HFFc6 (cell line): ENCODE measurements at regions not wholly inside any gene's neighbourhood (a gene's known extent, or its start where the extent isn't known, plus 50 kb on each side); places are given as distances from the start of the nearest gene placed in this dataset.

Experiments
- DNase-seq: peaks from one replicate; pipeline ENCODE4 v3.0.0-alpha.2; 2018
- H3K27ac Mint-ChIP-seq: 2 replicates; pipeline ENCODE4 v1.8.0; 2020; ENCODE audit warnings: mild to moderate bottlenecking, mixed read lengths
- H3K27me3 Mint-ChIP-seq: 2 replicates; pipeline ENCODE4 v1.8.0; 2021; ENCODE audit warnings: mild to moderate bottlenecking, moderate library complexity, mixed read lengths; ENCODE audit not compliant: insufficient read depth
- H3K36me3 Mint-ChIP-seq: 2 replicates; pipeline ENCODE4 v1.8.0; 2021; ENCODE audit warnings: low read depth, mixed read lengths
- H3K4me1 Mint-ChIP-seq: 2 replicates; pipeline ENCODE4 v1.8.0; 2020; ENCODE audit warnings: low read depth, mixed read lengths
- H3K4me3 Mint-ChIP-seq: 2 replicates; pipeline ENCODE4 v1.8.0; 2020; ENCODE audit warnings: mild to moderate bottlenecking, moderate library complexity, mixed read lengths
- H3K9me3 Mint-ChIP-seq: 2 replicates; pipeline ENCODE4 v1.8.0; 2020; ENCODE audit warnings: mild to moderate bottlenecking, mixed read lengths
- CTCF ChIP-seq: fragments of 200-600 bp; sonication (generic); IDR thresholded peaks from 2 replicates; pipeline ENCODE4 v1.5.0; 2021; ENCODE audit warnings: antibody characterized with exemption, mild to moderate bottlenecking

- peak; percentile 25; the same call in 1 of the 2 replicates for TF ChIP-seq CTCF
- no peak overlapping the region for H3K27ac Mint-ChIP-seq
- no peaks in the 10 kb centered on the region; the same call in 1 of the 2 replicates for H3K27me3 Mint-ChIP-seq
- H3K9me3 Mint-ChIP-seq: no peaks in the 10 kb centered on the region; the same call in 1 of the 2 replicates
- H3K36me3 Mint-ChIP-seq: no peaks in the 10 kb centered on the region; the same call in 1 of the 2 replicates
- no peaks in the 10 kb centered on the region for H3K4me1 Mint-ChIP-seq
- H3K4me3 Mint-ChIP-seq: no peak overlapping the region
- no peak for DNase-seq
Measured at GRCh38 chr1:199046618-199047017, 407.8 kb downstream of the PTPRC start.

GRCh38 chr1:199054694-199055093, 415.9 kb downstream of the PTPRC start:
- Mint-ChIP-seq H3K9me3 (no peaks in the 10 kb centered on the region), H3K27ac (no peak overlapping the region), H3K27me3 (no peaks in the 10 kb centered on the region; the same call in 1 of the 2 replicates), H3K4me1 (no peaks in the 10 kb centered on the region), H3K4me3 (no peak overlapping the region), H3K36me3 (no peaks in the 10 kb centered on the region)
- TF ChIP-seq CTCF: no peak
- DNase-seq: no peak

GRCh38 chr1:199057322-199057721, 418.5 kb downstream of the PTPRC start:
- DNase-seq: no peak
- H3K27ac Mint-ChIP-seq: no peak overlapping the region

GRCh38 chr1:199058281-199058680, 419.4 kb downstream of the PTPRC start:
- no peaks in the 10 kb centered on the region for H3K36me3 Mint-ChIP-seq
- TF ChIP-seq CTCF: no peak
- no peaks in the 10 kb centered on the region; the same call in 1 of the 2 replicates for H3K27me3 Mint-ChIP-seq
- H3K9me3 Mint-ChIP-seq: no peaks in the 10 kb centered on the region
- no peaks in the 10 kb centered on the region for H3K4me1 Mint-ChIP-seq
- no peak overlapping the region for H3K27ac Mint-ChIP-seq
- H3K4me3 Mint-ChIP-seq: no peak overlapping the region
- DNase-seq: no peak

More at GRCh38 chr1:199057322-199057721, 418.5 kb downstream of the PTPRC start:
- Mint-ChIP-seq H3K9me3 (no peaks in the 10 kb centered on the region), H3K27me3 (no peaks in the 10 kb centered on the region; the same call in 1 of the 2 replicates), H3K36me3 (no peaks in the 10 kb centered on the region), H3K4me1 (no peaks in the 10 kb centered on the region), H3K4me3 (no peak overlapping the region)
- no peak for TF ChIP-seq CTCF

GRCh38 chr1:199064971-199065370, 426.1 kb downstream of the PTPRC start:
- TF ChIP-seq CTCF: no peak
- no peak for DNase-seq
- peaks cover 7% of the 10 kb centered on the region for H3K4me1 Mint-ChIP-seq
- no peaks in the 10 kb centered on the region for H3K9me3 Mint-ChIP-seq
- H3K36me3 Mint-ChIP-seq: no peaks in the 10 kb centered on the region
- no peaks in the 10 kb centered on the region for H3K27me3 Mint-ChIP-seq
- no peak overlapping the region for H3K4me3 Mint-ChIP-seq
- no peak overlapping the region for H3K27ac Mint-ChIP-seq

- Mint-ChIP-seq H3K27ac (no peak overlapping the region), H3K4me1 (peaks cover 7% of the 10 kb centered on the region), H3K9me3 (no peaks in the 10 kb centered on the region), H3K36me3 (no peaks in the 10 kb centered on the region), H3K27me3 (no peaks in the 10 kb centered on the region), H3K4me3 (no peak overlapping the region)
- TF ChIP-seq CTCF: no peak
- no peak for DNase-seq
Measured at GRCh38 chr1:199067483-199067882, 428.6 kb downstream of the PTPRC start.
